GM21381 (cell line): ENCODE measurements at regions not wholly inside any gene's neighbourhood (a gene's known extent, or its start where the extent isn't known, plus 50 kb on each side); places are given as distances from the start of the nearest gene placed in this dataset.

Experiments
- ATAC-seq: cut with Tn5 transposase; IDR thresholded peaks from one replicate; pipeline ENCODE4 v1.9.1; 2021; ENCODE audit warnings: mild to moderate bottlenecking, moderate library complexity; ENCODE audit not compliant: unreplicated experiment

DNA sequence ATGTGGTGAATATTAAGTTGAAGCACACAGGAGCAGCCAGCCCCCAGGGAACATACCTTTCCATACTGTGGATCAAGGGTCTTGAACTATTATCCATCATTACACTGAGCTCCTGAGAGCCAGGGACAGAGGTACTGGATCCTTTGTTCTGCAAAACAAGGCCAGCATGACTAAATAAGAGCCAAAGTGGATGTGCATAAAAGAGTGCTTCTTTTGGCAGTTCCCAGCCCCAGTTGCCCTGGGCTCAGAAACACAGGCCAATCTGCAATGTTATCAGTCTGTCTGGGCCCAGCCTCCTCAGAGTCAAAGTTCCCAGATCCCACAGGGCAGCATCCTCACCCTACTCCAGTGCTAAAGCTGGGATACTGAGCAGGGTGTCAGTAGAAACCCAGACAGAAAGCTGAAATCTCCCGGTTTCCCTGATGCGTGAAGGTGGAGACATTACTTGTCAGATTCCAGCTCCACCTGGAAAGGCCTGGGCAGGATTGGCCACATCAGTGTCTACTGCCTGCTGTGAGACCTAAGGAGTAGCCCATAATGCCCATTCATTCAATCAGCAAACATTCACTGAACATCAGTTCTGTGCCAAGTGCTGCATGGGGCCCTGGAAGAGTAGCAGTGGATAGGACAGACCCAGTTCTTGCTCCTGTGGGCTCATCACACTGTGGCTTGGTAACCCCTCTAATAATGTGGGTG is 342.7 kb downstream of the CXCL12 start:
- no peak for ATAC-seq

DNA sequence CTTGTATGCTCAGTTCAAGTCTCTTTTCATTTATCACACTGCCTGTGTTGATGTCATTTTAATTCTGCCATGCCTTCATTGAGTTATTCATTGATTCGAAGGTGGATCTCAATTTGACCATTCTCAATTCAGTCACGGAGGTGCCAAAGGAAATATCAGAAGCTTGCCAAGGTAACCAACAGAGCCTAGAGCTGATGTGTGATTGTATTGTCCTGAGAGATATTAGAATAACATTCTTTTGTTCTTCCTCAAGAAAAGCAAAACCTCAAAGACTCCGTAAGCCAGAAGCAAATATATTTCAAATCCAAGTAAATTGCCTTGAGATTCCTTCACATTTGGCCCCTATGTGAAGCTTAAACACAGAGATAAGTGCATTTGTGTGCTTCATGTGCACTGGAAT is 345.3 kb downstream of the CXCL12 start:
- ATAC-seq = no peak

DNA sequence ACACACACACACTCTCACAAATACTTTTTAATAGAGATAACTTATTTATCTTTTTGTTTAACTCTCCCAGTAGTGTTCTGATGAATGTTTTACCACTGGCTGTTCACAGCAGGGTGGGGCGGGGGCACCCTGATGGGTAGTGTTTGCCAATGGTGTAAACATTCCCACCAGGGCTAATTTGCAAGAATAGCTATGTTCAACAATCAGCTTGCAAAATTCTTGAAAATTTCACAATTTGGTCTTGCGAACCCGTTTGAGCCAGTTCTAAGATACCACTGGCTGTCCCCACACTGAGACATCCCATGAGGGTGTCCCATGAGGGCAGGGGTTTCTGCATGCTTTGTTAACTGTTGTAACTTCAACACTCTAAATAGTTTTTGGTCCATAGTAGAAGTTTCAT is 348.5 kb downstream of the CXCL12 start:
- no peak for ATAC-seq

DNA sequence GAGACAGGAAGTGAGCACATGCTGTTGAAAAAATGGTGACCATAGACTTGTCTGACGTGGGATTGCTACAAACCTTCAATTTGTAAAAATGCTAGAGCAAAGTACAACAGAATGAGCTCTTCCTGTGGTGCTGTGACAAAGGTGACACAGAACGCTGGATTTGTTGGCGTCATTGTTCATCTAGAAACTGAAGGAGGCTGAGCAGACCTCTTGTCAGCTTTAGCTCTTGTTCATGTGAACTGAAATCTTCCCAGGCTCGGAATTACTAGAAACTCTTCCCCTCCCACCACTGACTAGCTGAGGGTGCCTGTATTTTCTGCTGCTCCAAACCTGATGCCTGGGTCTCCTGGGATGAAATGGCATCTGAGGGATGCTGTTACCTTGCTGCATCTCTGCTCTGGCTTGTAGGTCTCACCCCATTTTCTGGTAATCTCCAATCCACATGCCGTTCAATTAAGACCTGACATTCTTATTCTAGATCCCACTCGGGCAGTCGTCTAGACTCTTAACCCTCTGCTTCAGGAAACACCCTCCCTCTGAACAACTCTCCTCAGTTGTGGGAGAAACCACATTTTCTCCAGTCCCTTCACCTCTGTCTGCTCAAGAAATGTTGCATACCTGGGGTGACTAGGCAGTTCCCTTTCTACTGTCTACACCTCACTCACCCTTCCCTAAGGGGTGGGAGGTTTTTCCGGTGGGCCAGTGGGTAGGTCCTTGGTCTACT is 349.3 kb downstream of the CXCL12 start:
- ATAC-seq = no peak

DNA sequence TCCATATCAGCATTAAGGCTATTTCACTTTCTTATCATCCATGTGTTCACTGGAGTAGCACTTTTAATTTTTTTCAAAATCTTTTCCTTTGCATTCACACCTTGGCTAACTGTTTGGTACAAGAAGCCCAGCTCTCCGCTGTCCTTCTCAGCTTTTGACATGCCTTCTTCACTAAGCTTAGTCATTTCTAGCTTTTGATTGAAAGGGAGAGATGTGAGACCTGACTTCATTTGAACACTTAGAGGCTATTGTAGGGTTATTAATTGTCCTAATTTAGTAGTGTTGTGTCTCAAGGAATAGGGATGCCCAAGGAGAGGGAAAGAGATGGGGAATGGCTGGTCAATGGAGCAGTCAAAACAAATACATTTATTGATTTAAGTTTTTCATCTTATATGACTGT is 350.0 kb downstream of the CXCL12 start:
- ATAC-seq = no peak

DNA sequence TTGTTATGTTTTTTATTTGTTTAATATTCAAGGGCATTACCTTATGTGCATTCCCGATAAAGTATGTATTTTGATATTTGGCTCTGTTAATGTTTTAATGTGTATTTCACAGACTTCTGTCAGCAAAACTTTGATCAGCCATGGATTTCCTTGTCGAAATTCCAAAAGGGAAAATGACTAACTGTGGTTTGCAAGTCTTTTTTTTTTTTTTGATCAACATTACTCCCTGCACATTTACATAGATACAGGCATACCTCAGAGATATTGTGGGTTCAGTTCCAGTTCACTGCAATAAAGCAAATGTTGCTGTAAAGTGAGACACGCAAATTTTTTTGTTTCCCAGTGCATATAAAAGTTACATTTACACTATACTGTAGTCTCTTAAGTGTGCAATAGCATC is 351.9 kb downstream of the CXCL12 start:
- no peak for ATAC-seq

DNA sequence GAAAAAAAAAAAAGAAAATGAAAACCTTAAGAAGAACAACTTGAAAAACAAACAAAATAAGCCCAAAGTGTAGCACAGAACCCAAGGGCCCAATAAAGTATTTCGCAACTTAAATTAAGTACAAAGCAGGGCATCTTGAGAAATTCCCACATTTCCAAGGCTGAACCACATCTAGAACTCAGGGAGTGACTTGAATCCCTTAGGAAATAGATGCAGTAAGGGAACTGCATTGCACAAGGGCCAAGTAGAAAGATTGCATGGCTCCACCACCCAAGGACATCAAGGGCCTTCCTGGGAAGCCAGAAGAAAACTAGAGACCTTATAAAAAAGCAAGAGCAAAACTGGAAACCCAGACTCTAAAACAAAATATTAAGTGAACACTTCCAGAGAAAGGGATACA is 352.7 kb downstream of the CXCL12 start:
- ATAC-seq = no peak

DNA sequence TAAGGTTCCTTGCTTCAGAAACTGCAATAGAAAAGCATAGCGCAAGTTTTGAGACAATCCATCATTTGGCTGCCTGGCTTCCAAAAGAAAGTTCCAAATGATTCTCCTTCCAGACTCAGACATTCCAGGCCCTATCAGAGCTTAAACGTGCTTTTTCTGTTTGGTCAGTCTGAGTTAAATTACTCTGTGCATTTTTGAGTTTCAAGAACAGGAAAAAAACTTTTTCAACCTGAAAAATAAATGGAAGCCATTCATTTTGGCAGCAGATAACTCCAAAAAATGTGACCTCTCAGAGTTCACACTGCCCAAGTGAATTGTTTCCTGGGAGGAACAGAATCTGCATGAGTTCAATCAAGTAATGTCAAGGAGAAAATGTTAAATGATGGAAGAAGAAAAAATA is 354.2 kb downstream of the CXCL12 start:
- ATAC-seq = no peak

DNA sequence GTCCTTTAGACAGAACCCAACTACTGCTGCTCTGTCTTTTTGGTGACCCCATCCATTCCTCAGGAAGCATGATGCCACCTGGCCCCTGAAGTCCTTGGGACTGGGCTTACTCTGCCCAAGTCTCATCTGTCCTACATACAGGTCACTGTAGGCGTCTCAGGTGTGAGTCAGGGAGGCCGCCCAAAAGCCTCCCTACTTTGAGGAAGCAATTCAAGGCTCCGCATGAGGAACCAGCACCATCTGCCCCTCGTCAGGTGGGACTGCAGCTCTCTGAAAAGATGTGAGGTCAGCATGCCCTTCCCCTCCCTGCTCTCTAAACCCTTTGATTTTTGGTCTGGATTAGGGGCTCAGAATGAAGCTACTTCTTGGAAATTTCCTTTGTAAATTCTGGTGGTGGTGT is 354.8 kb downstream of the CXCL12 start:
- ATAC-seq = peak; percentile 86

DNA sequence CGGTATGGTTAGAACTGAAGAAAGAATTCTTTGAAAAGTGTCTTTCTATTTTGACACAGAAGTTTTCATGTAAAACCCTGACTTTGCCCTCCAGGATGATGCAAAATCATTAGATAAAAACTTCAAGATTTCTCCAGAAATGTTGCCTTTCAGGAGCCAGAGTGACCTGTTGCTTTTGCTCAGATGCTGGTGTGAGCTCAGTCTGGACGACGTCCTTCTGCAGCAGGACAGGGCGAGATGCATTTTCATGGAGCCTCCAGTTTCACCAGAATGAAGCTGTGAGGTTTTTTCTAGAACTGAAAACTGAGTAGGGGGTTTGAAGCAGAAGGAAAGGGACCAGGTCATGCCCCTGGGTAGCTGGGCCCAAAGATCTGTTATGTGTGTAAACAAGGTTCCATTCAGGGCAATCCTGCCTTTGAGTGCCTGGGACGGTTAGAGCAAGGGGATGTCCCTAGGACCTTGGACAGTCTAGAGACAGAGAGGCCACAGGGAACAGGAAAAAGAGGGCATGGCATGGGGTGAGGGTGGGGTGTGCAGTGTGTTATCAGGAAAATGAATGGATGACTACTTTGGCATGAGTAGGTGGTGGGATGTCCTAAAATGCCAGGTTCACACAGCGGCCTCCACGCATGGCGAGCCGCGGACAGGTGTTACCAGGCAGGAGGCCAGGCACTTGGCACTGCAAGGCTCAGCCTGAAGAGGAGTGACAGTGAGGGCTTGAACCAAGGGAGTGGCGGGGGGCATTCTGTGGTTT is 356.3 kb downstream of the CXCL12 start:
- no peak for ATAC-seq

DNA sequence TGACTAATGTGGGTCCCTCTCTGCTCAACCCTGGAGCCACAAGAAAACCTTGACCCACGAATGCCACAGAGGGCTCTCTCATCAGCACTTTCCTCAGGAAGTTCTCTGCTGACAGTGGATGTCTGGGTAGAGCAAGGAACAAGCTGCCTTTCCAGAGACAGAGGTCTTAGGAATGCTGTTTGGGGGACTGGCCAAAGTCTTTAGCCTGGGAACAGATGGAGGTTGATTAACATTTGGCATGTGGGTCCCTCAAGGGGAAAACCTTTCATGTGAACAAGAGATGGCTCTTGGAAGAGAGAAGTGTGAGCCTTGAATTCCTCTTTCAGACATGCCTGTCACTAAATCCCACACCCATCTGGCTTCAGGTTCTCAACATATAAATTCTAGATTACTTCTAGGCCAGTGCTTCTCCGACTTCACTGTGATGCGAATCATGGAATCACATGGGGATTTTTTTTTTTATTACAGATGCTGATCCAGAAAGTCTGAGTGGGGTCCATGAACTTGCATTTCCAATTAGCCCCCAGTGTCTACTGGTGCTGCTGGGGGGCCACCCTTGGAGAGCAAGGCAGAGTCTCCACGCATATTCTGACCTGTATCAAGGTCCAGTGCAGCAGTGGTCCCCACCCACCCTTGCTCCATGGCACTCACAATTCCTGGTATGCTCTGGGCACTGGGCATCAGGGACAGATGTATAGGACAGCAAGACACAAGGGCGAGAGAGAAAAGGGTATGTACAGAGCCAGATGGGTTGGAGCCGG is 360.4 kb downstream of the CXCL12 start:
- no peak for ATAC-seq

DNA sequence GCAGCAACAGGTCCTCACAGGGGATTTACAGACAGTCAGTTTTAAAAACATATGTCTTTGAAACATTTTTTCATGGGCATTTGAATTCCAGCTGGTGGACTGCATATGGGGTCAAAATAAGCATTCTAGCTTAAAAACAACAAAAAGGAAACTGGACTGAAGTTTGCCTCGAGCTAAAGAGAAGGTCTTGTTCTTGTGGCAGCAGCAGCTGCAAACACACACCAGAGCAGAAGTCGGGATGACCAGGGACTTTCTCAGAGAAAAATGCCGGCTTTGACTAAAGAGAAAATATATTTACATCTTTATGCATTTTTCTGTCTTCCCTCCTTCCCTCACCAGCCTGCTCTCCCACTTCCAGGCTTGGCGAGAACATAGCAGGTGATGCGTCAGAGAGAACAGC is 361.4 kb downstream of the CXCL12 start:
- no peak for ATAC-seq

DNA sequence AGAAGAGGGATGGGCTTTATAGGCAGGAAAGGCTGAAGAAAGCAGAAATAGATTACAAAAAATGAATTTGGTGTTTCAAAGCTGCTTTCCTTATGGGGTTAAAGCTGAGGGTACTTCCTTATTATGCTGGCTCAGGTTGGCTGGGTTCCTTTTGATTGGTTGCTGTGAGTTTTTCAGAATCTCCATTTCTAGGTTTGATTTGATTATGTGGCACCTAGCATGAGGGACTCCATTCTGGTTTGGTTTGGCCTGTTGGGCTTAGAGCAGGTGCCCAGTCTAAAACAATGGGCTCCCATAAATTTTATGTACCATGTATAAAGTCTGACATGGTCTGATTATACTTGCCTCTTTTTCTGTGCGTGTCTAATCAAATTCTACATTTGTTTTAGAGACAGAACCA is 362.7 kb downstream of the CXCL12 start:
- ATAC-seq = no peak

DNA sequence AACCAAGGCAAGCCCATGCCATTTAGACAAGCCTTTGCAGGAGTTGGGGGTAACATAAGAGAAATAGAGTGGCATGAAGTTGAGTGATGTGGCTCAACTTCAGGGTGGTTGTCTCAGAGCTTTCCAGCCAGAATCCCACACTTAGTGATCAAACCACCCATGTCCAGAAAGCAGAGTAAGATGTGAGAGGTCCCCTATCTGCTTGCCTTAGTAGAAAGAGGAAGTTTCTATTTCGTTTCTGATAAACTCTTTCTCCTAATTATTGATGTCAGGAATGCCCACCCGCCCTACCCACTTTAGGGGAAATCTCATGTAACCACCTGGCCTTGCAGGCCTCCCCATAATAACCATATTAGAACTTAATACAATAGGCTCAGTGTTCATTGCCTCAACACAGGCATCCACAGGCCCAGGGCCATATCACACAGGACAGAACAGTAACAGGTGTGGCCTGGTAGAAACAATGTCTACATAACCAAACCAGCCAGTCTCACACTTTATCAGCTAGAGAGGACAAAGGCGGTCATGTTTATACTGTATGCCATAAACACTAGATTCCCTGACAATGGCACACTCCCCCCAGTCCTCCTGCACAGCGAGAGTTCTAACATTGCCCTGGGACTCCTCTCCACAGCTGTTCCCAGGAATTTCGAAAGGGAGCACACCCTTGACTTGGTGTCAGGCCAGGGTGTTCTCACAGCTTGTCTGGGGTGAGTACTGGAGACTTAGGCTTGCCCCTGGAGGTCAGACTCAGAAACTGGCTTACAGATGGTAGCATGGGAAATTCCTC is 364.4 kb downstream of the CXCL12 start:
- peak; percentile 55 for ATAC-seq

DNA sequence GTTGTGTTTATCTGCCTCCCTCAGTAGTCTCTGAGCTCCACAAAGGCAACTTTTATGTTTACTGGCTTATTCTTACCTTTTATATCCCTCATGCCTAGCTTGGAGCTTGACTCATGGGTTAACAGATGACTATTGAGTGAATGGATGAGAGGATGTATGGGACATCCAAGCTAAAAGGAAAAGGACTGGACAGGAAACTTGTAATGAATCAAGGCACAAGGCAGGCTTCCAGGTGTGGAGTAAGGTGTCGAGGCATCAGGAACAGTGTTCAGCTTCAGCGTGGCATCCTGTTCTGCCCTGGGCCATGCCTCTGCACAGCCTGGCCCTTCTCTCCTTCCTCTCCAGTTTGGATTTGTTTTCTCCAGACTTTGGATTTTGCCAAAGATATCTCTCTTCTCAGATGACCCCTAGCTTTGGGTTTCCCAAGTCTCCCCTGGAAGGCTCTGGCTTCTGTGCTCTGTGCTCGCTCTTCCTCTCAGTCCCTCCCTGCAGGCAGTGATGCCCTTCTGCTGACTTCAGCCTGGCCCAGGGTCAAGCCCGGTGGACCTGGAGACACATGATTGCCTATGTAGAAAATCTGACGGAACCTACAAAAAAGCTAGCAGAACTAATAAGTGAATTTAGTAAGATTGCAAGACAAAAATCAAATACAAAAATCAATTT is 367.3 kb downstream of the CXCL12 start:
- ATAC-seq = no peak

DNA sequence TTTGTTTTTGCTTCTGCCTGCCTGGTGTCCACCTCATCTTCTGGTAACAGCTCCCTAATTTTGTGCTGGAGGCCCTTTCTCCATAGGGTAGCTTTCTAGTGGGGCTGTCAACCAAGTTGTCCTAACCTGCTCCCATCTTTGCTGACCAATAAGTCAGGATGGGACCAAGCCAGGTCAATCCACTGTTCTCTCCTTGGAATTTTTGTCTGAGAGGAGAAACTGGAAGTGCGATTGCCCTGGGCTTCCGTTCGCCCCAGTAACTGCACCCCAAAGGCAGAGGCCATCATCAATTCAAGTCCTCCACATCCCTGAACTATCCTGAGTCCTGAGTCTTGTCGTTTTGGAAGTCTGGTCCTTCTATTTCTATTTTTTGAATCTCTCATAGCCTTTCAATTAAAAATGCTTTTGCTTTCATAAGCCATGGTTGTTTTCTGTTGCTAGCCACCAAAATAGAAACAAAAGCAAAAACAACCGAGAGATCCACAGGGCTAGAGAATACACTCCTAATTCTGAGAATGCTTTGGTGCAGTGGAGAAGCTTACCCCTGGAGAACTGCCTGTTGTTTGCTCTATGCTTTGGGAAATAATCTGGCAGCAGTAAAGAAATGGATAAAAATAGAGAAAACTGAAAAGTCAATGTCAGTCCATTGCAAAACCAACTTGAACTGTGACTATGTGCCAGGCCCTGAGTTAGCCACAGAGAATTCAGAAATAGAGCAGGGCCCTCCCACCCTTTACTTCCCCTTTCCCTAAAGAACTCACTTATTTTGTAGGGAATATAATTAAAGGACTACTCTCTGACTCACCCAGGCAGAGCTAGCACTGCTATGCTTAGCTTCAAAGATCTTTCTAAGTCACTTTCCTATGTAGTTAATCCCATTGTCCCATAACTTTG is 368.1 kb downstream of the CXCL12 start:
- no peak for ATAC-seq

DNA sequence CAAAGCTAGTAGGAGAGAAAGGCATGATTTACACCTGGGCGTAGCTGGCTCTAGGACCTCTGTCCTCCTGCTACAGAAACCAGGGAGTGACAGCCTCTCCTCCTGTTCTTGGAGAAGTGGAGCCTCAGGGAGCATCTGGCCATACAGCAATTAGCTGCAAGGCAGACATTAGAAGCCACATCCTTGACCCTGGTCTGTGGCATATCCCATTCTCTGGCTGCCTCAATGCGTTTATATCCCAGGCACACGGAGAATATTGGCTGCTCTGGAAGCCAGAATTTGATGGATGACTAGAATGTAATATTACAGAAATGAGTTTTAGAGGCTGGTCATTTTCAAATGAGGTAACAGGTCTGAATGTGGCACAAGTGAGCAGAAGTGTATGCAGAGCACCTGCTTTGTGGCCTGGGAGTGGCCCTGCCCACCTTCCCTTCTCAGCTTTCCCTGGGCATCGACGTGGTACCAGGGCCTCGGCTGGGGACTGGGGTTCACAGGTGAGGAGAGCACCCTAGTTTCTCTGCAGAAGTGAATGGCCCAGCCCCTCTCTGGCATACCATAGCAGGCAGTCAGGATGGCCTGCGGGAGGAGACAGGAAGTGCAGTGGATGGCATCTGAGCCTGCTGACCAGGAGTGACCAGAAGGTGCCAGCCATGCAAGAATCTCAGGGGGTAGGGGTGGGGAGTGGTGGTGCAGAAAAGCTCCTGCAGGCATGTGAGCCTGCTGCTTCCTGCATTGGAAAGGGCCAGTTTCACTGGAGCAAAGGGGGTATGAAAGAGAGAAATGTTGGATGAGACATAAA is 367.2 kb upstream of the ZNF32 start:
- no peak for ATAC-seq

DNA sequence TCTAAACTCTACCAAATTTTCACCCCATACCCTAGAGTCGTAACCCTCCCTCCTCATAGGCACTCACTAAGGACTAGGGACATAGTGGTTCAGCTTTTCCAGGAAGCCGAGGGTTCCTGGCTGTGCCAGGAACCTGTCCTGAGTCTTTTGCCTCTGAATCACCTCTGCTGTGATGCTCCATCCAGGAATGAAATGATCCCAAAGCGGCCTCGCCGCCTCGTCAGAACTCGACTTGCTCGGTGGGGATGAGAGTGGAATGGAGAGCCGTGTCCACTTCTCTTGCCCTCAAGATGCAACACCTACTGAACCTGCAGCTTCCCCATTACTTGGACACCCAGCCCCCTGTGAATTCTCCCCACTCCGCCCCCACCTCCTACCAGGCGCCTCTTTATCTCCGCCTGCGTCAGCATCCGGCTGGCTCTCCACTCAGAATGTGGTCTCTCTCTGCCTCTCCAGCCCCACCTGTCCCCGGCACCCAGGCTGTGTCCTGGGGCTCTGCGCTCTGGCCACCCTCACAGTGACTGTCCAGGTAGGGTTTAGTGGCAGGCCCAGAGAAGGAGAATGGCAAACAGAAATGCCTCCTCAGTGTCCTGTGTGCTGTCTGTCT is 366.1 kb upstream of the ZNF32 start:
- no peak for ATAC-seq
